Mucosa of descending colon (tissue), 3 donors: ENCODE measurements at regions not wholly inside any gene's neighbourhood (a gene's known extent, or its start where the extent isn't known, plus 50 kb on each side); places are given as distances from the start of the nearest gene placed in this dataset.

ENCODE experiments used
- ATAC-seq: fragments of 200-7000 bp; cut with Tn5 transposase; one replicate; pipeline ENCODE4 v1.9.1; 2020; ENCODE audit warnings: mild to moderate bottlenecking, moderate library complexity
- DNase-seq, 3 donors: peaks; one replicate each; pipeline ENCODE4 v3.0.0-alpha.2; 2020
- H3K36me3 ChIP-seq: fragments of 200-600 bp; one replicate; pipeline ENCODE4 v1.8.0; 2021; ENCODE audit warnings: low read depth, mild to moderate bottlenecking
- H3K4me1 ChIP-seq: fragments of 200-600 bp; one replicate; pipeline ENCODE4 v1.8.0; 2021; ENCODE audit warnings: low read depth, mild to moderate bottlenecking
- H3K4me3 ChIP-seq: fragments of 200-600 bp; one replicate; pipeline ENCODE4 v1.8.0; 2021; ENCODE audit warnings: mild to moderate bottlenecking
- H3K9me3 ChIP-seq: fragments of 200-600 bp; one replicate; pipeline ENCODE4 v1.8.0; 2021; ENCODE audit warnings: mild to moderate bottlenecking
- CTCF ChIP-seq: fragments of 200-600 bp; IDR thresholded peaks from one replicate; pipeline ENCODE4 v1.8.0; 2022; ENCODE audit warnings: antibody characterized with exemption, mild to moderate bottlenecking
- intact Hi-C, 2 donors: fragments of 100-400 bp; cut with DNase I in 1 of 2; cut with micrococcal nuclease in 1 of 2; formaldehyde crosslinking; loops; one replicate each; pipeline versions ENCODE4 v1.11.0 to v1.11.1; 2022; cut with DNase I, micrococcal nuclease
- donor health status: DM: no; HTN: no; CAD: no; lungs with moderate emphysema.
- donor health status: DM: no; HTN: no; CAD: no.
- donor health status: DM: no; HTN: yes; CAD: no.

DNA sequence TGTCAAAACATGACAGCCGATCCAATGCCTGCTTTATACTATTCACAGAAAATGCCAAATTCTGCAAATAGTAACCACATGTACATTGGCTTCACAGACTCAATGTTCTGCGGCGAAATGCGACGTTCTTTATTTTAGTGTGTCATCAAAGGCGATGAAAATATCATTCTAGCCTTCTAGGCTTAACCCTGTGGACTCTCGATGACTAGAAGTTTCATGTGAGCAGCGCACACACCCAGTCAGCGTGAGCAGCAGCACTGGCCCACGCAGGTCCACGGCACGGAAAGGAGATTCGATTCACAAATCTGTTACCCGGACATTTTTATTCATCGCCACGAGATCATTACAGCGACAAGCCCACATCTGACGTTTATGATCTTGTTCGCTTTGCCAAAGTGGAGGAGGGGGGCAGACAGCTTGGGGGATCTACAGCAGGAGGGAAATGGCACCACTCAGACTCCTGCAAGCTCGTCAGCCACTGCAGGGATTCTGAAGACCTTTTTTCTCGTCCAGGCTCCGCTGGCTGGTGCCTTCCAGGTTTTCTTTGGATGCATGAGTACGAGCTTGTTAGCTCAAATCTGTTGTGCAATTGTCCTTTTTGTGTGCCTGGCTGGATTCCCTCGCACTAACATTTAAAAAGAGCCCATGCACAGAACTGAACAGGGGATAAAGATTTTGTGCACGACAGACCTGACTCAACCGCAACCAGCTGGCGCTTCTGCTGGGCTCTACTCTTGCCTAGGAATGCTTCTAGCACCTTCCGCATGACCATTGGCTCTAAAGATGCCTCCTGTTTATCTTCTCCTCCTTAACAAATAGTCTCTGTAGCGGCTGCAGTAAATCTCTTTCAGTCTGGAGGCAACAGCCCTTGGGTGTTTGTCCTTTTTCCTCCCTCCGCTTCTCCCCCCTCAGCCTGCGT lies 938.4 kb downstream of the MCTP2 start:
- no peak for TF ChIP-seq CTCF

DNA sequence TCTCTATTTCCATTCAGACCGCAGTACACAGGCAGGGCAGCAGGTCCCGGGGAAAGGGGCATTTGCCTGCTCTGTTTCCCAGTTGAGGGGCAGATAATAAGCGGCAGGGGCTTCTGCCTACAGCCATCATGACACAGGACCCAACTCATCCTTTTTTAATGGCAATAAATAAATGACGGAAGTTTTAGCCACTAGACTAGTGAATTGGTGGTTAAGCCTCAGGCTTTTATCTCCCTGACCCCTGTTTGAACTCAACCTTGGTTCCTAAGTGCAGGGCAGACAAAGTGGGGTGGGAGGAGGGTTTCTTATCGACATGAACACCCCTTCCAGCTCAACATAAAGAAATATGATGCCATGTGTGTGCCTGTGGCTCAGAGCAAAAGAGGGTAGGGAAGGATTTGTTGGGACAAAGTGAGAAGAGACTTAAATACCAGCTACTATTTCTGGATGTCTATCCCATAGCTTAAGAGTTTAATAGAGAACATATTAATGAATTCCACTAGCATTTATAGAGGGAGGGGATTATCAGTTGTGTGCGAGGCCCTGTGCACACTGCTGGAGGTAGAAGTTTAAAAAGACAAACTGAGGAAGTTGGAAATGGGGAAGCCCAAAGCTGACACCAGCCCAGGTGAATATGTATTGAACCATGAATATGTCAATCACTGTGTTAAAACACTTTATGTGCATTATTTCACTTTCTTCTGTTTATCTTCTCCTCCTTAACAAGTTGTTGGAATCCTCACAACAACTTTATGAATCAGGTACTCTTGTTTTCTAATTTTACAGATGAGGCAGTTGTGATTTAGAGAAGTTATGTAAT lies 939.4 kb downstream of the MCTP2 start:
- TF ChIP-seq CTCF = no peak

More for the DNA sequence above, 938.4 kb downstream of the MCTP2 start:
- DNase-seq = peak; percentile 21 to 48 (median 23)
- H3K9me3 ChIP-seq = no peaks in the 10 kb centered on the region
- intact Hi-C loops = no loop called here
- peak; percentile 44 for ATAC-seq
- no peaks in the 10 kb centered on the region for H3K4me1 ChIP-seq
- H3K36me3 ChIP-seq = no peaks in the 10 kb centered on the region
- no peak overlapping the region for H3K4me3 ChIP-seq

DNA sequence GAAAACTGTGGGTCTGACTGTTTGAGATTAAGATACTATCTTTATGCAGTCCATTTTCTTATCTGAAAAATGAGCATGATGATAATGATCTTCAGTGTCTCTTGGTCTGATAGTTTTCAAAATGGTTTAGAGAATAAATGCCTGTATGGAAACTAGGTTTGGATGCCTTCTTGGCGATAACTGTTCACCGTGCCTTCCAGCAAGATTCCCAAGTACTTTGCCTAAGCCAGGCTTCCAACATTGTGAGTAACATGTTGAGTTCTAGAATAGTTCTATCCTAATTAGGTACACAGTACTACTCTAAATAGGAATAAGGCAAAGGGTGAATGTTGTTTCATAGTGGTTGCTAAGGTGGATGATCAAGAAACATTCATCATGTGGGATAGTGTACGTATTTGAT lies 940.2 kb downstream of the MCTP2 start:
- Histone ChIP-seq H3K4me1 (no peaks in the 10 kb centered on the region), H3K9me3 (no peaks in the 10 kb centered on the region), H3K36me3 (no peaks in the 10 kb centered on the region), H3K4me3 (no peak overlapping the region)
- TF ChIP-seq CTCF = no peak
- no peak for DNase-seq
- intact Hi-C loops = no loop called here
- no peak for ATAC-seq

More for the DNA sequence above, 939.4 kb downstream of the MCTP2 start:
- Histone ChIP-seq H3K36me3 (no peaks in the 10 kb centered on the region), H3K4me3 (no peak overlapping the region), H3K9me3 (no peaks in the 10 kb centered on the region), H3K4me1 (no peaks in the 10 kb centered on the region)
- intact Hi-C loops = no loop called here
- ATAC-seq = no peak
- no peak for DNase-seq

DNA sequence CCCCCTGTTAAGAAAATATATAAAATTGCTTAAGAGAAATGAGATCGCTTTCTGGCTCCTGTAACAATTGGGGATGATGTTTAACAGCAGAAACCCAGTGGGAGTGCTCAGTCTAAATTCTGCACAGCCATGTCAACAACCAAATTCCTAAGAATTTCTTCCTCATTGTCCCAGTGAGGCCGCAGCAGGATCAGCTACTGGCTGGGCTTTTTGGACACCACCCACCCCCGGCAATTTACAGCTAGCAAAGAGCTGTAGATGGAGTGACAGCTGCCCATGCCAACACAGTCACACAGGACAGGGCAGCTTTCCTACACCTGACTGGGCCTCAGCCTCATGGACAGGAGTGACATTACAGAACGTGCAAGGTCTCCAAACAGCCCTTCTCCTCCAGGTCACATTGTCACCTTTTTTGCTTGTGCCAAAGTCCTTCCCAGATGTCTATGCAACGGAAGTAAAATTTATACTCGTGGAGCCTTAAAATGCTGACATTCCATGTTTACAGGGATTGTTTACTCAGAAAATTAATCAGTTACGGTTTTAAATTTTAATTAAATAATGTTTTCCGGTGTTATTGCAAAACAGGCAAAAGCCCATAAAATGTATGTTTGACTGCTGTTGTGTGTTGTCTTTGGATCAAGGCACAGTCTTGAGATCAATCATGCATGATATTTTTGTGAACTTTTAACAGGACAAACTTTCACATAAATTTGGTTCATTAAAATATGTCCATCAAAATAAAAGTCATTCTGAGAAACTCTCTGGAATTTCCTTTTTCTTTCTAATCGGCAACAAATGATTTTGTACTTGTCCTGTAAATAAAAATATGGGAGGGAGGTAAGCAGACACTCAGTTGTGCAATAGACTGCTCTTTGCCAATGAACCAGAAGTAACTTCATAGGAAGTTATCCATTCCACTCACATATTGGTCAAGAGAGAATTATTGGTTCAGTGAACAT lies 943.2 kb downstream of the MCTP2 start:
- ATAC-seq (no peak), DNase-seq (no peak)
- Histone ChIP-seq H3K4me1 (no peaks in the 10 kb centered on the region), H3K9me3 (peaks cover 3% of the 10 kb centered on the region), H3K4me3 (no peak overlapping the region), H3K36me3 (no peaks in the 10 kb centered on the region)
- intact Hi-C loops = no loop called here
- TF ChIP-seq CTCF = no peak
